Endothelial cell (in vitro differentiated cells): ENCODE measurements at regions not wholly inside any gene's neighbourhood (a gene's known extent, or its start where the extent isn't known, plus 50 kb on each side); places are given as distances from the start of the nearest gene placed in this dataset.

ENCODE experiments used
- DNase-seq: peaks from one replicate; pipeline ENCODE4 v3.0.0; 2021; ENCODE audit warnings: low spot score
- H3K27ac Mint-ChIP-seq: one replicate; pipeline ENCODE4 v1.8.0; 2021; ENCODE audit warnings: mixed read lengths, inconsistent platforms; ENCODE audit not compliant: unreplicated experiment
- H3K27me3 Mint-ChIP-seq: one replicate; pipeline ENCODE4 v1.8.0; 2021; ENCODE audit warnings: mild to moderate bottlenecking, moderate library complexity, mixed read lengths, inconsistent platforms; ENCODE audit not compliant: unreplicated experiment
- H3K36me3 Mint-ChIP-seq: one replicate; pipeline ENCODE4 v1.8.0; 2021; ENCODE audit warnings: mild to moderate bottlenecking, low read depth, mixed read lengths, inconsistent platforms; ENCODE audit not compliant: unreplicated experiment
- H3K4me1 Mint-ChIP-seq: one replicate; pipeline ENCODE4 v1.8.0; 2021; ENCODE audit warnings: mild to moderate bottlenecking, mixed read lengths, inconsistent platforms; ENCODE audit not compliant: unreplicated experiment
- H3K4me3 Mint-ChIP-seq: one replicate; pipeline ENCODE4 v1.8.0; 2021; ENCODE audit warnings: mild to moderate bottlenecking, mixed read lengths, inconsistent platforms; ENCODE audit not compliant: unreplicated experiment
- H3K9me3 Mint-ChIP-seq: one replicate; pipeline ENCODE4 v1.8.0; 2021; ENCODE audit warnings: mixed read lengths, inconsistent platforms; ENCODE audit not compliant: unreplicated experiment
- CTCF ChIP-seq: fragments of 200-600 bp; sonication (generic); IDR thresholded peaks from one replicate; pipeline ENCODE4 v1.5.0; 2021; ENCODE audit warnings: antibody characterized with exemption; ENCODE audit not compliant: unreplicated experiment

DNA sequence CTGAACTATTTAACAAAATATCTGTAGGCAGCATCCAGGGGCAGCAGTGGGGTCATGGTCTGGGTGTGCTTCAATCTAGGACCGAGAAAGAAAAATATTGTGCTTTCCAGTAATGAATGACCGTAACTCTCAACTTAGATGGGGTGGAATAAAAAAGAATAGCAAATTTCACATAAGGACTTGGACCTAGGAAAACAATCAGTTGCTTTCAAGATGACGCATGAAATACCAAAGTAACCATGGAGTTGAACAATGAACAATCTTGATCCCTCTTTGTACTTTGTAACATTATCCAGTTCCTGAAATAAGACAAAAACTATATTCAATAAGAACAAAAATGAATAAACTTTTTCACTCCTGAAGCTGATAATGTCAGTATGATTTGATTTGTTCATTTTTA is 167.1 kb downstream of the C7orf25 start:
- Mint-ChIP-seq H3K4me3 (no peak overlapping the region), H3K36me3 (no peaks in the 10 kb centered on the region), H3K27ac (no peak overlapping the region), H3K9me3 (no peaks in the 10 kb centered on the region), H3K4me1 (no peaks in the 10 kb centered on the region), H3K27me3 (no peaks in the 10 kb centered on the region)
- TF ChIP-seq CTCF: no peak
- no peak for DNase-seq

DNA sequence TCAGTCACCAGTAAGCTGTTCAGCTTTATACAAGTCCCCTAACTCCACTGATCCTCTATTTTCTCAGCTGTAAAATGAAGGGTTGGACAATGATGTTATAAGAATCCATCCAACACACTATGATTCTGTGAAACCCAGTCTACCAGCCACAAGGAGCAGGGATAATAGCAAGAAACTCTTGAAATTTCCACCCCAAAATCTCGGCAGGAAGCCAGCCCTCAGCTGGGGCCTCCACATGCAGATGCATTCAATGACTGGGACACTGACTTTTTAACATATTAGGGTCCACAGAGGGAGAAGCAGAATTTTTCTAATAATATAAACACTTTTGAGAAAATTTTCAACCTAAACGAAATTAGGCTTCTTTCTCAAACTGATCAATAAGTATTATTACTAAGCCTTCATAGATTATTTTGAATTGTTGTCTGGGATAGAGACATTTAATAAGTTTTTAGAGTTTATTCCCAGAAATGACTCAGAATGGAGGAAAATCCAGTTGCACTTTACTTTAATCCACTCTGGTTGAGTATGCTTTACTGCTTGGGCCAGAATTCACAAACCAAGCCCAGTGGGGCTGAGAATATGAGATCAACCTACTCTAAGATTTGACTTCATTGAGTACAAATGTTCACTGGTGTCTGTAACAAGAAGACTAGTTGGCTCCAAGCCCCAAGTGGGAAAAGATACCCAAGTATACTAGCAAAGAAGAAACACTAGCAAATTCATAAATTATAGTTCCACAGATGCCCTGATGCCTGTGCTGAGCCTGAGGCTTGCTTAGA is 168.6 kb downstream of the C7orf25 start:
- H3K27me3 Mint-ChIP-seq: no peaks in the 10 kb centered on the region
- no peak for DNase-seq
- TF ChIP-seq CTCF: no peak
- H3K36me3 Mint-ChIP-seq: no peaks in the 10 kb centered on the region
- no peak overlapping the region for H3K4me3 Mint-ChIP-seq
- H3K27ac Mint-ChIP-seq: no peak overlapping the region
- H3K9me3 Mint-ChIP-seq: no peaks in the 10 kb centered on the region
- H3K4me1 Mint-ChIP-seq: no peaks in the 10 kb centered on the region

DNA sequence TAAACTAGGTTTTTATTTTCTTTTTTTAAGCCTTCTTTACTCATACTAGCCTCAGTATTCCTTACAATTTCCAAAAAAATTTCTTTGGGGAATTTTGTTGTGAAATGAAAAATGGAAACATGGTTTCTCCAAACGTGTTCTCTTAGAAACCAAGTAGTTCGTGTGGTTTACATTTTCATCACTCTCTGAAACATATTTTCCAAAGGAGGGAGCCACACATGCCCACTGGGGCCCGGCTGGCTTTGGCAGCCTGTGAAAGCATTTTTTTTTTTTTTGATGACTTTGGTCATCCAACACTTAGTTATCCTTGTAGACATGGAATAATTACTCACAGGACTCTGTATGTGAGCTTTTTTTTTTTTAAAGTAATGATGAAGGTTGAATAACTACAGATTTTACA is 169.6 kb downstream of the C7orf25 start:
- Mint-ChIP-seq H3K4me3 (no peak overlapping the region), H3K9me3 (no peaks in the 10 kb centered on the region), H3K4me1 (no peaks in the 10 kb centered on the region), H3K36me3 (no peaks in the 10 kb centered on the region), H3K27me3 (no peaks in the 10 kb centered on the region), H3K27ac (no peak overlapping the region)
- DNase-seq: no peak
- no peak for TF ChIP-seq CTCF

DNA sequence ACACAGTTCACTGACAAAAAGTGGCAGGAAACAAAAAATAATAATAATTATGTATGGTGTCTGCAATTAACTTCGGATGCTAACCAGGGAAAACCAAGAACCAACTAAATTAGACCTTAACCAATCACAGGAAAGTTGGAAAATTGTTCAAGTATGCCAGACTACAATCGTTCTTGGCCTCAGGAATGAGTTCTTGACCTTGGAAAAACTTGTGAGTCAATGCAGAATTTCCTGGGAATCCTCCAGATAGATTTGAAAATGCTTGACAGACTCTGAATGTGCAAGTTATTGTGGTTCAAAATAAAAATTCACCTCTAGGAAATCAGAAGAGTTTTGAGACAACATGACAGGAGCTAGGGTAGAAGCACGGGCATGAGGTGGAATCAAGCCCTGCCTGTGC is 171.5 kb downstream of the C7orf25 start:
- Mint-ChIP-seq H3K9me3 (no peaks in the 10 kb centered on the region), H3K4me1 (no peaks in the 10 kb centered on the region), H3K4me3 (no peak overlapping the region), H3K36me3 (no peaks in the 10 kb centered on the region), H3K27ac (no peak overlapping the region), H3K27me3 (no peaks in the 10 kb centered on the region)
- no peak for TF ChIP-seq CTCF
- DNase-seq: no peak

DNA sequence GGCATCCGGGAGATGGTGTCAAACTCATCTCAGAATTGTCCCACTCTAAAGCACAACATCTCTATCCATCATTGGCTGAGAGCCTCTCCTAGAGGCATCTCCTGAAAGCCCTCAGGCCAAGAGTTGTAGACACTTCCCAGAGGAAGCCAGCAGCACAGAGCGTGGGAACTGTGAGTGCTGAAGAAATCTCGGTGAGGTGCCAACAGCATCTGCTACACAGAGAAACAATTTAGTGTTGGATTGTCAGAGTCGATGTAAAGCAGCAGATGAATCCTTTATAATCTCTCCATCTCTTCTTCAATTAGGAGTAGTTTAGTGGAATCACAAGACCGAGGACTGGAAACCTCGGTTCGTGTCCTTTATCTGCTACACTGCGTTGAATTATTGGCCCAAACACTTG is 172.2 kb downstream of the C7orf25 start:
- H3K4me1 Mint-ChIP-seq: no peaks in the 10 kb centered on the region
- no peaks in the 10 kb centered on the region for H3K27me3 Mint-ChIP-seq
- TF ChIP-seq CTCF: no peak
- no peak overlapping the region for H3K4me3 Mint-ChIP-seq
- DNase-seq: no peak
- H3K27ac Mint-ChIP-seq: no peak overlapping the region
- H3K9me3 Mint-ChIP-seq: no peaks in the 10 kb centered on the region
- no peaks in the 10 kb centered on the region for H3K36me3 Mint-ChIP-seq
